ENCODE measurements at regions not wholly inside any gene's neighbourhood (a gene's known extent, or its start where the extent isn't known, plus 50 kb on each side); places are given as distances from the start of the nearest gene placed in this dataset.

GRCh38 chr11:80331694-80332093 is 890.9 kb upstream of the TENM4 start:
- no peak overlapping the region for H3K4me3 ChIP-seq
- H3K27ac ChIP-seq = no peak overlapping the region
- no peak for DNase-seq
- intact Hi-C loops (cut with DNase I; ENCODE audit: low total_unique reads) = no loop called here
- H3K36me3 ChIP-seq (ENCODE audit: low read depth, missing control alignments) = no peaks in the 10 kb centered on the region
- H3K27me3 ChIP-seq = no peaks in the 10 kb centered on the region
- H3K4me1 ChIP-seq = no peaks in the 10 kb centered on the region
- no peak for TF ChIP-seq CTCF (IDR thresholded peaks at IDR 0.05)
- TF ChIP-seq POLR2A (IDR thresholded peaks at IDR 0.05) = no peak
- no peaks in the 10 kb centered on the region for H3K9me3 ChIP-seq

GRCh38 chr11:80330264-80330663 is 889.4 kb upstream of the TENM4 start:
- Histone ChIP-seq H3K36me3 (ENCODE audit: low read depth, missing control alignments) (no peaks in the 10 kb centered on the region), H3K9me3 (no peaks in the 10 kb centered on the region), H3K27ac (no peak overlapping the region), H3K4me3 (no peak overlapping the region), H3K27me3 (no peaks in the 10 kb centered on the region), H3K4me1 (no peaks in the 10 kb centered on the region)
- no peak for DNase-seq
- intact Hi-C loops (cut with DNase I; ENCODE audit: low total_unique reads) = no loop called here
- no peak for TF ChIP-seq CTCF (IDR thresholded peaks at IDR 0.05)
- no peak for TF ChIP-seq POLR2A (IDR thresholded peaks at IDR 0.05)
- 64 to 91% methylated on average over 2 to 3 of the region's 3 CpGs for WGBS, 2 donors

- Histone ChIP-seq H3K27ac (no peak overlapping the region), H3K36me3 (ENCODE audit: low read depth, missing control alignments) (no peaks in the 10 kb centered on the region), H3K9me3 (no peaks in the 10 kb centered on the region), H3K4me1 (no peaks in the 10 kb centered on the region), H3K4me3 (no peak overlapping the region), H3K27me3 (no peaks in the 10 kb centered on the region)
- intact Hi-C loops (cut with DNase I; ENCODE audit: low total_unique reads) = no loop called here
- TF ChIP-seq CTCF (IDR thresholded peaks at IDR 0.05) (no peak), POLR2A (IDR thresholded peaks at IDR 0.05) (no peak)
- DNase-seq = no peak
- 94 to 97% methylated on average over 1 of the region's 1 CpG for WGBS, 2 donors
Measured at GRCh38 chr11:80328774-80329173, 887.9 kb upstream of the TENM4 start.

- Histone ChIP-seq H3K27me3 (no peaks in the 10 kb centered on the region), H3K36me3 (ENCODE audit: low read depth, missing control alignments) (no peaks in the 10 kb centered on the region), H3K9me3 (no peaks in the 10 kb centered on the region), H3K27ac (no peak overlapping the region), H3K4me3 (no peak overlapping the region), H3K4me1 (no peaks in the 10 kb centered on the region)
- no peak for TF ChIP-seq CTCF (IDR thresholded peaks at IDR 0.05)
- 76 to 81% methylated on average over 4 of the region's 4 CpGs for WGBS, 2 donors
- no peak for DNase-seq
- intact Hi-C loops (cut with DNase I; ENCODE audit: low total_unique reads) = no loop called here
Measured at GRCh38 chr11:80327956-80328614, 887.3 kb upstream of the TENM4 start.

GRCh38 chr11:80321786-80322185 is 881.0 kb upstream of the TENM4 start:
- WGBS, 2 donors = 49 to 61% methylated on average over 2 of the region's 2 CpGs
- Histone ChIP-seq H3K9me3 (no peaks in the 10 kb centered on the region), H3K36me3 (ENCODE audit: low read depth, missing control alignments) (no peaks in the 10 kb centered on the region), H3K4me3 (no peak overlapping the region), H3K4me1 (no peaks in the 10 kb centered on the region), H3K27ac (no peak overlapping the region), H3K27me3 (no peaks in the 10 kb centered on the region)
- intact Hi-C loops (cut with DNase I; ENCODE audit: low total_unique reads) = no loop called here
- no peak for TF ChIP-seq POLR2A (IDR thresholded peaks at IDR 0.05)
- TF ChIP-seq CTCF (IDR thresholded peaks at IDR 0.05) = no peak
- DNase-seq = no peak
